Stimulated activated CD4-positive, alpha-beta T cell treated with anti-CD3 and anti-CD28 coated beads, Interleukin-15, amount 100 ng/mL, for 24 hours (primary cell): ENCODE measurements at regions not wholly inside any gene's neighbourhood (a gene's known extent, or its start where the extent isn't known, plus 50 kb on each side); places are given as distances from the start of the nearest gene placed in this dataset.

Experiments used
- DNase-seq: peaks from one replicate; pipeline ENCODE4 v3.0.0-alpha.2; 2020

DNA sequence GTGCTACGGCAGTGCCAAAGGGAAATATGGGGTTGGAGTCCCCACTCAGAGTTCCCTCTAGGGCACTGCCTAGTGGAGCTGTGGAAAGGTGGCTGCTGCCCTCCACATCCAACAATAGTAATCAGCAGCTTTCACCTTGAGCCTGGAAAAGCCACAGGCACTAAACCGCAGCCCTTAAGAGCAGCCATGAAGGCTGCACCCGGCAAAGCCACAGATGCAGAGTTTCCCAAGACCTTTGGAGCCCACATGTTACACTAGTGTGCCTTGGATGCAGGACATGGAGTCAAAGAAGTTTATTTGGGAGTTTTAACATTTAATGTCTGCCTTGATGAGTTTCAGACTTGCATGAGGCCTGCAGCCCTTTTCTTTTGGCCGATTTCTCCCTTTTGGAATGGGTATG lies 91.4 kb upstream of the HSF2 start:
- no peak for DNase-seq

DNA sequence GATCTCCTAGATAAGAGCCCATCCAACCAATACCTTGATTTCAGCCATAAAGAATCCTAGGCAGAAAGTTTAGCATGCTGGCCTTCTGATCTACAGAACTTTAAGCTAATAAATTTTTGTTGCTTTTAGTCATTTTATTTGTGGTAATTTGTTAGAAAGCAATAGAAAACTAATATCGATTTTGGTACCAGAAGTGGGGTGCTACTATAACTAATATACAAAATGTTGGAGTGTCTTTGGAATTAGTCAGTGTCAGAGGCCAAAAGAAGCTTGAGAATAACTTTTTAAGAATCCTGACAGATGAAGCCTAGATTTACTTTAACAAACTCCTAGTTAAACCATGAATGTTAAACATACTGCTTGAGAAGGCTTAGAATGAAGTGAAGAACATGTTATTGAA lies 83.6 kb upstream of the HSF2 start:
- no peak for DNase-seq

GRCh38 chr6:122322824-122323223 lies 76.6 kb upstream of the HSF2 start:
- DNase-seq, result no peak

- no peak for DNase-seq
Measured at GRCh38 chr6:122323361-122323760, 76.1 kb upstream of the HSF2 start.

DNA sequence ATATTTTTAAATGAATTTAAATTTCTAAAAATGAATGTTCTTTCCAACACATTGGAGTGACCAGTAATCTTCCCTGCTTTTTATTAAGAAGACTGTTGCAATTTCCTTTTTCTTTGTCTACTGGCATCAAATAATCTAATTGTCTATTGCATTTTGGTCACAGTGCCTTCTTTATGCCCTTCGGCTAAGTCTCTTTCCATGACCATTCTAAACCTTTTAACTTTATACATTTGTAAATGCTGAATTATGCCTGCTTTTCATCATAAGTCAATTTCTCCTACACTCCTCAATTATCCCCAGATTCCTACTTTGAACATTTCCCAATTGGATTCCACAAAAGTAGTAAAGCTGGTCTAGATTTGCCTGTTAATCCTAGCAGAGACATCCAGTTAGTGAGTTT lies 69.1 kb upstream of the HSF2 start:
- no peak for DNase-seq

DNA sequence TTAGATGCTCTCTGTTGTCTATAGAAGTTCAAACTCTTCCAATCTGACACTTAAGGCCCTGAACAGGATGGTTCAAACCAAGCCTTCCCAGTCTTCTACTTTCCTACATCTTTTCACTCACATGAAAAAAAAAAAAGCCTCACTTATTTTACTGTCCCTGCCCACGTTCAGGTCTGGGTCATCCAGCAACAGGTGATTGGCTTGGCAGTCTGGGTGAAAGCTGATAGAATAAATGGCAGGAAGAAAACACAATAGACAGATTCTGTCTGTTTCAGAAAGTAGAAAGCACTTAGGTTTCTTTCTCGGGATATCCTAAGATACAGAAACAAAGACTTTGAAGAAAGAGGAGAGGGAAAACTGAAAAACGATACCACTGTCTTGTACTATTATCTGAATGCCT lies 61.8 kb upstream of the HSF2 start:
- no peak for DNase-seq

DNA sequence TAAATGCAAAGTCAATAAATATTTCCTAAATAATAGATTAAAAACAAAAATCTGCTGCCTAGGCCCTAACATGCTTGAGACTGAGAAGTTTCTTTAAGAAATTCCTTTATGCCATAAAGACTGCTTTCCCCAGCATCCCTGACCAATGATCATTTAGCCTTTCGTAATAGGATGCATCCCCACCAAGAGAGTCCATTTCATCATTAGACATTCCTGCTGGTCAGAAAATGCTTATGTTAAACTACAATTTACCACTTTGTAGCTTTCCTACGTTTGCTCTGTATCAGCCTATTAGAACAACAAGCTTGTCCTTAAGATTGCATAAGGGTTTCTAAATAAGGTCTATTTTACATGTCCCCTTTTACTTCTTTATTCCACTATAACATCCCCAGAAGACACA lies 59.8 kb upstream of the HSF2 start:
- no peak for DNase-seq

DNA sequence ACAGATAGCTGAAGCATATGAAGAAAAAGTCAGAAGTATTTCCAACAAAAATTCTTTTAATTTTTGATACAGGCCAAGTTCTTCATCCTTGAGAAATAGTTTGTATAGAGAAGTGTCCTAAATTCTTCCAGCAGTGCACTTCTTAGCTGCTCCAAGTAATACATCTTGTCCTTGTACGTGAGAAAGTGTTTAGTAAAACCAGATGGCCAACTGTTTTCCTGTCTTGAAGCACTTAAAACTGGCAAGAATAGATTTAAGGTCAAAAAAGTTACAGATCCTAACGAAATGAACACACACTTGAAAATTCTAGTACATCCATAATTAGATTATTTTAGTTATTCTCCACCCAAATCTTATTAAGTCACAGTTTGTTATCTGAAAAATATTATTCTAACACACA lies 52.2 kb upstream of the HSF2 start:
- no peak for DNase-seq

GRCh38 chr6:122347751-122348150 lies 51.7 kb upstream of the HSF2 start:
- DNase-seq, result no peak
